ENCODE measurements at regions not wholly inside any gene's neighbourhood (a gene's known extent, or its start where the extent isn't known, plus 50 kb on each side); places are given as distances from the start of the nearest gene placed in this dataset.

- no peak for DNase-seq
Measured at GRCh38 chr5:132130918-132131715, 57.5 kb downstream of the CSF2 start.

GRCh38 chr5:132132138-132132537 lies 58.5 kb downstream of the CSF2 start:
- DNase-seq, result no peak

- peak; percentile 21 for DNase-seq
Measured at GRCh38 chr5:132134384-132134783, 60.8 kb downstream of the CSF2 start.

- no peak for DNase-seq
Measured at GRCh38 chr5:132136906-132137305, 63.3 kb downstream of the CSF2 start.

GRCh38 chr5:132138260-132138659 lies 64.7 kb downstream of the CSF2 start:
- DNase-seq, result peak; percentile 35
